H1 (cell line): ENCODE measurements at regions not wholly inside any gene's neighbourhood (a gene's known extent, or its start where the extent isn't known, plus 50 kb on each side); places are given as distances from the start of the nearest gene placed in this dataset.

Experiments used
- BRCA1 ChIP-seq: IDR thresholded peaks from 2 replicates; pipeline ENCODE4 v1.6.1; 2012; ENCODE audit warnings: low read depth, low read length, improper control_type of control experiment
- CTCF ChIP-seq, 3 experiments: IDR thresholded peaks; 1 replicate in 2 of 3; 2 replicates in 1 of 3; pipeline versions ENCODE4 v1.5.1 to v1.6.1; 2011; ENCODE audit warnings: low read length in 3 of 3, mild to moderate bottlenecking in 3 of 3, inconsistent platforms in 2 of 3, low read depth in 1 of 3, moderate library complexity in 1 of 3; ENCODE audit not compliant: insufficient read depth in 1 of 3; ENCODE audit errors: control extremely low read depth in 1 of 3
- GTF2F1 ChIP-seq: IDR thresholded peaks from 2 replicates; pipeline ENCODE4 v1.6.1; 2012; ENCODE audit warnings: low read depth, low read length, improper control_type of control experiment, borderline replicate concordance
- JUND ChIP-seq: IDR thresholded peaks from 2 replicates; pipeline ENCODE4 v1.6.1; 2011; ENCODE audit warnings: mild to moderate bottlenecking, improper control_type of control experiment, low read length
- PHF8 ChIP-seq: fragments of 200-600 bp; sonication (generic); conservative IDR thresholded peaks from 2 replicates; pipeline ENCODE4 v1.7.1; 2012; ENCODE audit warnings: low read depth, mild to moderate bottlenecking, inconsistent platforms, low read length, moderate library complexity
- POLR2AphosphoS5 ChIP-seq: IDR thresholded peaks from 2 replicates; pipeline ENCODE4 v1.6.1; 2011; ENCODE audit warnings: low read depth, low read length
- RAD21 ChIP-seq, 2 experiments: IDR thresholded peaks in 1 of 2; conservative IDR thresholded peaks in 1 of 2; 2 replicates each; pipeline ENCODE4 v1.6.1; 2011; ENCODE audit warnings: low read depth in 2 of 2, low read length in 2 of 2, improper control_type of control experiment in 1 of 2, inconsistent platforms in 1 of 2, mild to moderate bottlenecking in 1 of 2, moderate library complexity in 1 of 2
- ZNF274 ChIP-seq: IDR thresholded peaks from 2 replicates; pipeline ENCODE4 v1.7.0; 2012; ENCODE audit warnings: low read length, borderline replicate concordance; ENCODE audit errors: extremely low read depth

GRCh38 chr1:215453440-215453839, 113.7 kb upstream of the KCTD3 start:
- no peak for TF ChIP-seq PHF8
- no peak for TF ChIP-seq POLR2AphosphoS5
- TF ChIP-seq RAD21 (IDR thresholded peaks at IDR 0.05 in 1 of 2, conservative IDR thresholded peaks at IDR 0.05 in 1 of 2; ENCODE audit: low read depth in 2 of 2, low read length in 2 of 2) = no peak
- TF ChIP-seq BRCA1 = no peak
- no peak for TF ChIP-seq JUND
- TF ChIP-seq CTCF (IDR thresholded peaks at IDR 0.05; ENCODE audit: control extremely low read depth in 1 of 3, insufficient read depth in 1 of 3, low read depth in 1 of 3, low read length in 3 of 3) = no peak
- no peak for TF ChIP-seq GTF2F1
- no peak for TF ChIP-seq ZNF274
